Suppressor macrophage treated with lipopolysaccharide for 1 hour (primary cell): ENCODE measurements at regions not wholly inside any gene's neighbourhood (a gene's known extent, or its start where the extent isn't known, plus 50 kb on each side); places are given as distances from the start of the nearest gene placed in this dataset.
A peak's percentile ranks its signal among the peaks of the same experiment; 100 is the strongest.

Source experiments
- DNase-seq, 3 donors: peaks; one replicate each; pipeline ENCODE4 v3.0.0-alpha.2; 2020 to 2022

GRCh38 chr10:132467464-132468149, 70.0 kb upstream of the INPP5A start:
- no peak for DNase-seq

GRCh38 chr10:132468216-132468615, 69.4 kb upstream of the INPP5A start:
- no peak for DNase-seq

GRCh38 chr10:132468651-132469050, 68.9 kb upstream of the INPP5A start:
- DNase-seq, result no peak

- no peak for DNase-seq
These were observed 68.2 kb upstream of the INPP5A start for GRCh38 chr10:132469197-132469884.

GRCh38 chr10:132470410-132471124, 67.0 kb upstream of the INPP5A start:
- no peak for DNase-seq

GRCh38 chr10:132471125-132471451, 66.5 kb upstream of the INPP5A start:
- DNase-seq, result no peak

GRCh38 chr10:132471484-132471883, 66.1 kb upstream of the INPP5A start:
- no peak for DNase-seq

- no peak for DNase-seq
These were observed 62.5 kb upstream of the INPP5A start for GRCh38 chr10:132475086-132475485.

GRCh38 chr10:132476146-132477065, 61.2 kb upstream of the INPP5A start:
- no peak for DNase-seq

GRCh38 chr10:132477066-132477397, 60.6 kb upstream of the INPP5A start:
- DNase-seq, result no peak

- no peak for DNase-seq
These were observed 59.9 kb upstream of the INPP5A start for GRCh38 chr10:132477398-132478340.

GRCh38 chr10:132478341-132479023, 59.1 kb upstream of the INPP5A start:
- DNase-seq, result no peak

GRCh38 chr10:132479024-132479602, 58.5 kb upstream of the INPP5A start:
- DNase-seq, result no peak

- no peak for DNase-seq
These were observed 57.9 kb upstream of the INPP5A start for GRCh38 chr10:132479603-132480221.

- DNase-seq, result no peak
These were observed 57.2 kb upstream of the INPP5A start for GRCh38 chr10:132480356-132480755.

- no peak for DNase-seq
These were observed 55.9 kb upstream of the INPP5A start for GRCh38 chr10:132481690-132482089.

- DNase-seq, result peak; percentile 10 to 56 (median 27)
These were observed 55.3 kb upstream of the INPP5A start for GRCh38 chr10:132482090-132482800.

GRCh38 chr10:132483394-132483793, 54.2 kb upstream of the INPP5A start:
- no peak for DNase-seq

- DNase-seq, result no peak
These were observed 52.7 kb upstream of the INPP5A start for GRCh38 chr10:132484922-132485321.

- no peak for DNase-seq
These were observed 52.2 kb upstream of the INPP5A start for GRCh38 chr10:132485391-132485790.
